ENCODE measurements at regions not wholly inside any gene's neighbourhood (a gene's known extent, or its start where the extent isn't known, plus 50 kb on each side); places are given as distances from the start of the nearest gene placed in this dataset.

DNA sequence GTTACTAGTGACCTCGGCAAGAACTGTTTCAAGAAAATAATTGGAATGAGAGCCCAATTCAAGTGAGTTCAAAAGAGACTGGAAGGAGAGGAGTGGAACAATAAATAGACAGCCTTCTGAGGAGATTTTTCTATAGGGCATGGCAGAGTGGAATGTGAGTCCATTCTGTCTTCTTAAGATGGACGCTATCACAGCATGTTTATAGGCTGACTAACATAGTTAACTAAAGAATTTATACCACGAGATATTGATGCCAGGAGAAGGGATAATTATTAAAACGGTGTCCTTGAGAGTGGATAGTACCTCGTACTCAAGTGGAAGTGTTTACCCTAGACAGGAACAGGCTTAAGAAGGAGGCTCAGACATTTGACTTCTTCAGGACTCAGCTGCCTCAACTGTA, 143.5 kb upstream of the RBBP8 start:
- TF ChIP-seq EZH2 (IDR thresholded peaks at IDR 0.05) (no peak), POLR2AphosphoS5 (IDR thresholded peaks at IDR 0.05; ENCODE audit: borderline replicate concordance, low read depth, low read length) (no peak), FOXP2 (optimal IDR thresholded peaks at IDR 0.05; ENCODE audit: control extremely low read depth, extremely low read length, insufficient read depth) (no peak)
